ENCODE measurements at regions not wholly inside any gene's neighbourhood (a gene's known extent, or its start where the extent isn't known, plus 50 kb on each side); places are given as distances from the start of the nearest gene placed in this dataset.

DNA sequence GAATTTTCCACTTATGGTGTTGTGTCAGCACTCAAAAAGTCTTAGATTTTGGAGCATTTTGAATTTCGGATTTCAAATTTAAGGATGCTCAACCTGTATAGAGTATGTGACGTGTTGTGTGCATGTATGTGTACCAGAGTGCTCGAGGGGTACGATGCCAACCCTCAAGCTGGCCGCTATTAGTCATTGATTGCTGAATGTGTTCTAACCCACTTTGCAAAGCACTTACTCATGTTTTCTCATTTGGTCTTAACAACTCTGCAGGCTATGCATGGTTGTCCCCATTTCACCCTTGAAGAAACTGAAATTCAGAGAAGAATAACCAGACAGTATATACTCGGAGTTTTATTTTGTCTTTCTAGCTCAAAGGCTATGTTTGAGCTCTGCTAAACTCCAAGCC lies 196.4 kb upstream of the TENM4 start:
- TF ChIP-seq, protein P1, sequence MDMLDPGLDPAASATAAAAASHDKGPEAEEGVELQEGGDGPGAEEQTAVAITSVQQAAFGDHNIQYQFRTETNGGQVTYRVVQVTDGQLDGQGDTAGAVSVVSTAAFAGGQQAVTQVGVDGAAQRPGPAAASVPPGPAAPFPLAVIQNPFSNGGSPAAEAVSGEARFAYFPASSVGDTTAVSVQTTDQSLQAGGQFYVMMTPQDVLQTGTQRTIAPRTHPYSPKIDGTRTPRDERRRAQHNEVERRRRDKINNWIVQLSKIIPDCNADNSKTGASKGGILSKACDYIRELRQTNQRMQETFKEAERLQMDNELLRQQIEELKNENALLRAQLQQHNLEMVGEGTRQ (IDR thresholded peaks at IDR 0.05; ENCODE audit: low read depth, low read length) = no peak
- TF ChIP-seq CEBPB (IDR thresholded peaks at IDR 0.05; ENCODE audit: low read depth, low read length) = no peak
- TF ChIP-seq RAD21 (IDR thresholded peaks at IDR 0.05; ENCODE audit: low read length) = no peak
- TF ChIP-seq, protein P2, sequence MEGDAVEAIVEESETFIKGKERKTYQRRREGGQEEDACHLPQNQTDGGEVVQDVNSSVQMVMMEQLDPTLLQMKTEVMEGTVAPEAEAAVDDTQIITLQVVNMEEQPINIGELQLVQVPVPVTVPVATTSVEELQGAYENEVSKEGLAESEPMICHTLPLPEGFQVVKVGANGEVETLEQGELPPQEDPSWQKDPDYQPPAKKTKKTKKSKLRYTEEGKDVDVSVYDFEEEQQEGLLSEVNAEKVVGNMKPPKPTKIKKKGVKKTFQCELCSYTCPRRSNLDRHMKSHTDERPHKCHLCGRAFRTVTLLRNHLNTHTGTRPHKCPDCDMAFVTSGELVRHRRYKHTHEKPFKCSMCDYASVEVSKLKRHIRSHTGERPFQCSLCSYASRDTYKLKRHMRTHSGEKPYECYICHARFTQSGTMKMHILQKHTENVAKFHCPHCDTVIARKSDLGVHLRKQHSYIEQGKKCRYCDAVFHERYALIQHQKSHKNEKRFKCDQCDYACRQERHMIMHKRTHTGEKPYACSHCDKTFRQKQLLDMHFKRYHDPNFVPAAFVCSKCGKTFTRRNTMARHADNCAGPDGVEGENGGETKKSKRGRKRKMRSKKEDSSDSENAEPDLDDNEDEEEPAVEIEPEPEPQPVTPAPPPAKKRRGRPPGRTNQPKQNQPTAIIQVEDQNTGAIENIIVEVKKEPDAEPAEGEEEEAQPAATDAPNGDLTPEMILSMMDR (conservative IDR thresholded peaks at IDR 0.05; ENCODE audit: low read depth, low read length) = no peak
- TF ChIP-seq POLR2A (IDR thresholded peaks at IDR 0.05; ENCODE audit: low read depth, low read length) = no peak
- TF ChIP-seq RFX5 (IDR thresholded peaks at IDR 0.05; ENCODE audit: low read depth, low read length) = no peak
- no peak for TF ChIP-seq BHLHE40 (IDR thresholded peaks at IDR 0.05; ENCODE audit: low read depth, low read length)
- no peak for TF ChIP-seq RCOR1 (IDR thresholded peaks at IDR 0.05; ENCODE audit: insufficient replicate concordance, low read length)
- no peak for TF ChIP-seq MXI1 (IDR thresholded peaks at IDR 0.05; ENCODE audit: borderline replicate concordance, low read depth, low read length)
- no peak for TF ChIP-seq MAZ (IDR thresholded peaks at IDR 0.05; ENCODE audit: borderline replicate concordance, low read depth, low read length)
- TF ChIP-seq, protein P3, sequence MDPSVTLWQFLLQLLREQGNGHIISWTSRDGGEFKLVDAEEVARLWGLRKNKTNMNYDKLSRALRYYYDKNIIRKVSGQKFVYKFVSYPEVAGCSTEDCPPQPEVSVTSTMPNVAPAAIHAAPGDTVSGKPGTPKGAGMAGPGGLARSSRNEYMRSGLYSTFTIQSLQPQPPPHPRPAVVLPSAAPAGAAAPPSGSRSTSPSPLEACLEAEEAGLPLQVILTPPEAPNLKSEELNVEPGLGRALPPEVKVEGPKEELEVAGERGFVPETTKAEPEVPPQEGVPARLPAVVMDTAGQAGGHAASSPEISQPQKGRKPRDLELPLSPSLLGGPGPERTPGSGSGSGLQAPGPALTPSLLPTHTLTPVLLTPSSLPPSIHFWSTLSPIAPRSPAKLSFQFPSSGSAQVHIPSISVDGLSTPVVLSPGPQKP (IDR thresholded peaks at IDR 0.05; ENCODE audit: borderline replicate concordance, low read depth, low read length) = no peak
- TF ChIP-seq CHD1 (IDR thresholded peaks at IDR 0.05; ENCODE audit: low read depth, low read length) = no peak
- TF ChIP-seq SMC3 (IDR thresholded peaks at IDR 0.05; ENCODE audit: low read depth, low read length) = no peak
